ENCODE measurements at regions not wholly inside any gene's neighbourhood (a gene's known extent, or its start where the extent isn't known, plus 50 kb on each side); places are given as distances from the start of the nearest gene placed in this dataset.

GRCh38 chr16:73196670-73197069 lies 148.7 kb upstream of the ZFHX3 start:
- DNase-seq (peak in 4 of 5 donors; percentile 61 to 73 (median 68)), ATAC-seq (peak; percentile 69 to 93 (median 90))
- H3K9me3 ChIP-seq, result no peaks in the 10 kb centered on the region
- H3K27me3 ChIP-seq, result peaks cover 0 to 5% (median 0%) of the 10 kb centered on the region in 9 donors
- no peaks in the 10 kb centered on the region for H3K4me1 ChIP-seq
- TF ChIP-seq CTCF (IDR thresholded peaks at IDR 0.05) (peak; percentile 51 to 78 (median 69)), POLR2A (IDR thresholded peaks at IDR 0.05) (no peak)
- WGBS, 4 donors, result 36 to 42% (median 39%) methylated on average over 4 of the region's 4 CpGs
- H3K27ac ChIP-seq, result no peak overlapping the region
- no peaks in the 10 kb centered on the region for H3K36me3 ChIP-seq
- intact Hi-C loops (cut with DNase I), result loop anchor here (1.0 to 10.0 kb wide), 7 partner anchors 363 to 694 kb away; no protein-coding TSS in a partner anchor
- no peak overlapping the region for H3K4me3 ChIP-seq

- H3K9me3 ChIP-seq, result no peaks in the 10 kb centered on the region
- TF ChIP-seq CTCF (IDR thresholded peaks at IDR 0.05), result no peak
- no peak for TF ChIP-seq POLR2A (IDR thresholded peaks at IDR 0.05)
- WGBS, 4 donors, result 85 to 98% (median 94%) methylated on average over 1 of the region's 1 CpG
- H3K27me3 ChIP-seq, result no peaks in the 10 kb centered on the region
- ATAC-seq (no peak), DNase-seq (no peak)
- H3K4me3 ChIP-seq, result no peak overlapping the region
- no peaks in the 10 kb centered on the region for H3K36me3 ChIP-seq
- peaks cover 0 to 7% (median 0%) of the 10 kb centered on the region in 12 donors for H3K4me1 ChIP-seq
- intact Hi-C loops (cut with DNase I), result loop anchor here in 4 of 10 donors (5.0 to 10.0 kb wide), 2 partner anchors 131 to 689 kb away; no protein-coding TSS in a partner anchor
- no peak overlapping the region for H3K27ac ChIP-seq
These were observed 145.5 kb upstream of the ZFHX3 start for GRCh38 chr16:73193464-73193863.

- H3K9me3 ChIP-seq, result no peaks in the 10 kb centered on the region
- intact Hi-C loops (cut with DNase I), result loop anchor here in 4 of 10 donors (5.0 to 10.0 kb wide), 2 partner anchors 130 to 688 kb away; no protein-coding TSS in a partner anchor
- ATAC-seq (no peak), DNase-seq (no peak)
- WGBS, 4 donors, result 86 to 91% (median 88%) methylated on average over 18 to 19 of the region's 19 CpGs
- no peaks in the 10 kb centered on the region for H3K36me3 ChIP-seq
- H3K27me3 ChIP-seq, result no peaks in the 10 kb centered on the region
- no peak overlapping the region for H3K27ac ChIP-seq
- H3K4me1 ChIP-seq, result peaks cover 0 to 7% (median 0%) of the 10 kb centered on the region in 12 donors
- H3K4me3 ChIP-seq, result no peak overlapping the region
- TF ChIP-seq POLR2A (IDR thresholded peaks at IDR 0.05) (no peak), CTCF (IDR thresholded peaks at IDR 0.05) (no peak)
These were observed 144.4 kb upstream of the ZFHX3 start for GRCh38 chr16:73192232-73192894.

- DNase-seq, result no peak
- no peaks in the 10 kb centered on the region for H3K36me3 ChIP-seq
- H3K27me3 ChIP-seq, result no peaks in the 10 kb centered on the region
- H3K27ac ChIP-seq, result no peak overlapping the region
- peaks cover 0 to 7% (median 0%) of the 10 kb centered on the region in 12 donors for H3K4me1 ChIP-seq
- 81 to 86% (median 84%) methylated on average over 8 of the region's 8 CpGs for WGBS, 4 donors
- no peak for ATAC-seq
- H3K9me3 ChIP-seq, result no peaks in the 10 kb centered on the region
- H3K4me3 ChIP-seq, result no peak overlapping the region
- TF ChIP-seq CTCF (IDR thresholded peaks at IDR 0.05), result no peak
- no peak for TF ChIP-seq POLR2A (IDR thresholded peaks at IDR 0.05)
- intact Hi-C loops (cut with DNase I), result loop anchor here in 4 of 10 donors (5.0 to 10.0 kb wide), 2 partner anchors 129 to 687 kb away; no protein-coding TSS in a partner anchor
These were observed 143.7 kb upstream of the ZFHX3 start for GRCh38 chr16:73191660-73192046.
